ENCODE measurements at regions not wholly inside any gene's neighbourhood (a gene's known extent, or its start where the extent isn't known, plus 50 kb on each side); places are given as distances from the start of the nearest gene placed in this dataset.

GRCh38 chr15:93664213-93664956 lies 567.0 kb upstream of the MCTP2 start:
- no peak for TF ChIP-seq EZH2 (IDR thresholded peaks at IDR 0.05; ENCODE audit: borderline replicate concordance)
- TF ChIP-seq CTCF (IDR thresholded peaks at IDR 0.05; ENCODE audit: poor library complexity): no peak

All from hepatocyte (in vitro differentiated cells).